HFF-Myc (cell line): ENCODE measurements at regions not wholly inside any gene's neighbourhood (a gene's known extent, or its start where the extent isn't known, plus 50 kb on each side); places are given as distances from the start of the nearest gene placed in this dataset.

Source experiments
- DNase-seq: peaks from one replicate; pipeline ENCODE4 v3.0.0-alpha.2; 2011; ENCODE audit warnings: low read depth; ENCODE audit errors: extremely low read depth
- H3K4me3 ChIP-seq: replicated peaks from 2 replicates; pipeline ENCODE4 v1.5.1; 2011; ENCODE audit warnings: low read depth, mild to moderate bottlenecking, control low read depth, low read length
- TF ChIP-seq, protein P1 (sequence below): IDR thresholded peaks from 2 replicates; pipeline ENCODE4 v1.5.1; 2012; ENCODE audit warnings: mild to moderate bottlenecking, low read depth, low read length, control low read depth; ENCODE audit errors: missing control alignments

DNA sequence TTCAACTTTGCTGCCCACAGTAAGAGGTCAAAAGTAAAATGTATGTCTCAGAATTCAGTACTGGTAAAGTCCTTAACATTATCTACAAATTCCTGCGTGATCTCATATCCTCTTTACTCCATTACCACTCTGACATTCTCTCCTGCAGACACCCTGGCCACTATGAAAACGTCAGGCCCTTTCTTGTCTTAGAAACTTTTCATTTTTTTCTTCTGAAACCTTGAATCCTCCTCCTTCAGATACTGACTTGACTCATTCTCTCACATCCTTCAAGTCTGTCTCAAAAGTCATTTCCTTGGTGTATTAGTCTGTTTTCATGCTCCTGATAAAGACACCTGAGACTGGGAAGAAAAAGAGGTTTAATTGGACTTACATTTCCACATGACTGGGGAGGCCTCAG is 262.3 kb downstream of the POU4F1 start:
- H3K4me3 ChIP-seq: no peak overlapping the region
- DNase-seq: no peak
- TF ChIP-seq, protein P1, sequence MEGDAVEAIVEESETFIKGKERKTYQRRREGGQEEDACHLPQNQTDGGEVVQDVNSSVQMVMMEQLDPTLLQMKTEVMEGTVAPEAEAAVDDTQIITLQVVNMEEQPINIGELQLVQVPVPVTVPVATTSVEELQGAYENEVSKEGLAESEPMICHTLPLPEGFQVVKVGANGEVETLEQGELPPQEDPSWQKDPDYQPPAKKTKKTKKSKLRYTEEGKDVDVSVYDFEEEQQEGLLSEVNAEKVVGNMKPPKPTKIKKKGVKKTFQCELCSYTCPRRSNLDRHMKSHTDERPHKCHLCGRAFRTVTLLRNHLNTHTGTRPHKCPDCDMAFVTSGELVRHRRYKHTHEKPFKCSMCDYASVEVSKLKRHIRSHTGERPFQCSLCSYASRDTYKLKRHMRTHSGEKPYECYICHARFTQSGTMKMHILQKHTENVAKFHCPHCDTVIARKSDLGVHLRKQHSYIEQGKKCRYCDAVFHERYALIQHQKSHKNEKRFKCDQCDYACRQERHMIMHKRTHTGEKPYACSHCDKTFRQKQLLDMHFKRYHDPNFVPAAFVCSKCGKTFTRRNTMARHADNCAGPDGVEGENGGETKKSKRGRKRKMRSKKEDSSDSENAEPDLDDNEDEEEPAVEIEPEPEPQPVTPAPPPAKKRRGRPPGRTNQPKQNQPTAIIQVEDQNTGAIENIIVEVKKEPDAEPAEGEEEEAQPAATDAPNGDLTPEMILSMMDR: no peak

DNA sequence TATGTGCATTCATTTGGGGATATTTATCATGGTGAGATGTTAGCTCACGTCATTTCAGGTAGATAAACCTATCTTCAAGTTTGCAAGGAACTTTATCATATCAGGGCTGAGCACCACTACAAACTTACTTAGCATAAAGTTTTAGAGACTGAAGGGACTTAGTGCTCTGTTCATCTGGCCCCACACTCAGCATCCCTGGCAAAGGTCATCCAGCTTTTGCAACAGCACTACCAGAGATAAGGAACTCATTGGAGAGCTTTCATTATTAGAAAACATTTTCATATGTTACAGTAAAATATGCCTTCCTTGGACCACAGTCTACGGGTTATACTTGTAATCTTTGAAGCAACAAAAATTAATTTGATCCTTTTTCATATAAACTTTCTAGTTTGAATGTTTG is 263.4 kb downstream of the POU4F1 start:
- H3K4me3 ChIP-seq: no peak overlapping the region
- DNase-seq: no peak
- TF ChIP-seq, protein P1: no peak

DNA sequence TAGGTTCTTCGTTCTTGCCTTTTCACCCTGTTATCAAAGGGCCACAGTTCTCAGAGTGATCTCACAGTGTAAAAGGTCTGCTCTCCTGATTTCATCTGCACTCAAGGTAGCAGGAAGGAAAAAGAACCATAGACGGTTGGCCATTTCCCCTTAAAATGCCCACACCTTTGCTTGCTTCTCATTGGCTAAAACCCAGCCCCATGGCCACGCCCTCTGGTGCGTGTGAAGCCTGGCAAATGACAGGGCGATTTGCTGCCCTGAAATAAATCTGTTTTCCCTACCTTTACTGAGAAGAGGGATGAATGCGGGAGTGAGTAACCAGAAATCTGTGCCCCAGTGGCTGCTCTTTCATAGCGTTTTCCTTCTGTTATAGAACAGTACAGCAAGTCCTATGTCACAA is 269.3 kb downstream of the POU4F1 start:
- TF ChIP-seq, protein P1: no peak
- H3K4me3 ChIP-seq: no peak overlapping the region
- no peak for DNase-seq

DNA sequence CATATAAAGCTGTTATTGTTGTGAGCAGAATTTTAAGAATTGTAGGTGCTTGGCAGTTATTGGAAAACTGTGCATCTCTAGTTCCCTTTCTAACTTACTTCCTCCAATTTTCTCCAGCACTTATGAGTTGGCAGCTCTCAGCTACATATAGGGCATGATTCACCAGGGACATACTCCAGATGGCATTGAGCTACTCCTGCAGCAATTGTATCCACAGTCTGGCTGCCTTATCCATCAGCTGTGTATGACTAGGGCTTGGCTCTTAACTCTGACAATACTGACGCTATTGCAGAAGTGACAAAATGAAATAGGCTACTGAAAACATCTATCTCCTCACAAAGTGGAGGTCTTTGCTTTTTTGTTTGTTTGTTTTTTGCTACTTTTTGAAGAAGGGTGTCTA is 276.7 kb downstream of the POU4F1 start:
- DNase-seq: no peak
- H3K4me3 ChIP-seq: no peak overlapping the region
- TF ChIP-seq, protein P1: no peak

DNA sequence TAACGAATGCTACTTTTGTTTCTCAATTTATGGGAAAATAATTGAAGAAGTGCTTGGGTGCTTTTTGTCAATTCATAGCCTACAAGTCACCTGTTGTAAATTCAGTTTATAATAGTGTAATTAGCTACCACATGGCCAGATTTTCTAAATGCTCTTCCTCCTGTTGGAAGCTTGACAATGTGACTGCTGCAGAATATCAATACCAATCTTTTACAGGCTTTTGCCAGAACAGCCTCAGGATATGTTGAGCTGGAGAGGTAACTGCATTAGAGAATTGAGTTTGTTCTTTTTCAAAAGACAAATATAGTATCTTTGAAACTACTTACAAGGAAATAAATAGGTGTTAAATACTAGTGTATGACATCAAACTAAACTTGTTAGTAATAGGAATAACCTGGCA is 277.8 kb downstream of the POU4F1 start:
- no peak for DNase-seq
- H3K4me3 ChIP-seq: no peak overlapping the region
- TF ChIP-seq, protein P1: no peak

DNA sequence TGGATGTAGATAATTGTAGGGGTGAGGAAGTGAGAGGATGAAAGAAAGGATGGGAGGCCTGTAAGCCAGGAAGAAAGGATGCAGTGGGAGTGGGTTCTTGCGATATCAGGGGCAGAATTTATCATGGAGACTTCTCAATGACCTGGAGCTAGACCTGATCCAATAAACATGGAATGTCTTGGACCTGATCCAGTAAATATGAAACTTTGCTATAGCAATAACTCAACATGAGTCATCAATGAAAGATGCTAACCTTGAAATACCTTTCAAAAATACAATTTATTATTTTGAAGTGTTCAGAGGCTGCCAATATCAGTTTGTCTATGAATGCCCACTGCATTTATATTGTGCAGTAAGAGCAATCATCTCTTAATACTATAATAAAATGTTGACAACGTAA is 279.5 kb downstream of the POU4F1 start:
- no peak for DNase-seq
- TF ChIP-seq, protein P1: no peak

DNA sequence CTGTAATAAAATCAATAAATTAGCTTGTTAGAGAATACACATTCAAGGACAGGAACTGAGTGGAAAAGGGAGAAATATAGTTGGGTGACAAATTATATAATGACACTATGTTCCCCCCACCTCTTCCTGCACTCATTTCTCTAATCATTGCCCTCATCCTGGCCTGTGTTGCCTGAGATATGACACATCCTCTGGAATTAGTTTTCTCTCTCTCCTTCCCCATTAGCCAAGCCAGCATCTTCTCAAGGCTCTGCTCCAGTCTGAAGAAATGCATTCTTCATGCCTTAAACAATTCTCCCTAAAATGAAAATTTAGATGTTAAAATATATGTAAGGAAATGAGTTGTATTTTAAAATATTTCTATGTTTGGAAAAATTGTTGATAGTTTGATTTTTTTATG is 280.3 kb downstream of the POU4F1 start:
- DNase-seq: no peak
- TF ChIP-seq, protein P1: no peak
- H3K4me3 ChIP-seq: no peak overlapping the region

More for the DNA sequence above, 279.5 kb downstream of the POU4F1 start:
- H3K4me3 ChIP-seq: no peak overlapping the region
